Neural progenitor cell (in vitro differentiated cells): ENCODE measurements at regions not wholly inside any gene's neighbourhood (a gene's known extent, or its start where the extent isn't known, plus 50 kb on each side); places are given as distances from the start of the nearest gene placed in this dataset.

Source experiments
- DNase-seq: peaks from one replicate; pipeline ENCODE4 v3.0.0-alpha.2; 2016; ENCODE audit warnings: low spot score
- H2AFZ ChIP-seq: fragments of 200-600 bp; sonication (generic); replicated peaks from 2 replicates; pipeline ENCODE4 v1.6.1; 2016; ENCODE audit warnings: antibody characterized with exemption
- H3F3A ChIP-seq: fragments of 200-600 bp; sonication (generic); 2 replicates; pipeline ENCODE4 v1.6.1; 2016; ENCODE audit warnings: antibody characterized with exemption, low read depth
- H3K27ac ChIP-seq: fragments of 200-600 bp; sonication (generic); 2 replicates; pipeline ENCODE4 v1.5.1; 2016; ENCODE audit warnings: mild to moderate bottlenecking
- H3K27me3 ChIP-seq: fragments of 200-600 bp; sonication (generic); 2 replicates; pipeline ENCODE4 v1.6.1; 2016; ENCODE audit warnings: mild to moderate bottlenecking, moderate library complexity
- H3K36me3 ChIP-seq: fragments of 200-600 bp; sonication (generic); 2 replicates; pipeline ENCODE4 v1.5.1; 2016
- H3K4me1 ChIP-seq: fragments of 200-600 bp; sonication (generic); 2 replicates; pipeline ENCODE4 v1.6.1; 2016; ENCODE audit warnings: mixed run types
- H3K4me2 ChIP-seq: fragments of 200-600 bp; sonication (generic); 2 replicates; pipeline ENCODE4 v1.6.1; 2016
- H3K4me3 ChIP-seq: fragments of 200-600 bp; sonication (generic); 2 replicates; pipeline ENCODE4 v1.5.1; 2016
- H3K79me2 ChIP-seq: fragments of 200-600 bp; sonication (generic); 2 replicates; pipeline ENCODE4 v1.6.1; 2016; ENCODE audit warnings: low read depth
- H3K9ac ChIP-seq: fragments of 200-600 bp; sonication (generic); 2 replicates; pipeline ENCODE4 v1.6.1; 2016
- H3K9me3 ChIP-seq: fragments of 200-600 bp; sonication (generic); 2 replicates; pipeline ENCODE4 v1.5.1; 2016; ENCODE audit warnings: low read depth
- H4K20me1 ChIP-seq: fragments of 200-600 bp; sonication (generic); 2 replicates; pipeline ENCODE4 v1.6.1; 2016; ENCODE audit warnings: low read depth
- H3K27ac Mint-ChIP-seq: 3 replicates; pipeline ENCODE4 v1.8.0; 2021; ENCODE audit warnings: mixed read lengths
- H3K27me3 Mint-ChIP-seq: 2 replicates; pipeline ENCODE4 v1.8.0; 2022; ENCODE audit warnings: low read depth, mild to moderate bottlenecking, inconsistent platforms, moderate library complexity, mixed read lengths; ENCODE audit not compliant: insufficient read depth
- H3K36me3 Mint-ChIP-seq: 3 replicates; pipeline ENCODE4 v1.8.0; 2021; ENCODE audit warnings: mixed read lengths
- H3K4me1 Mint-ChIP-seq: 3 replicates; pipeline ENCODE4 v1.8.0; 2021; ENCODE audit warnings: mixed read lengths
- H3K4me3 Mint-ChIP-seq: 3 replicates; pipeline ENCODE4 v1.8.0; 2021; ENCODE audit warnings: mild to moderate bottlenecking, moderate library complexity, mixed read lengths
- H3K9me3 Mint-ChIP-seq: 3 replicates; pipeline ENCODE4 v1.8.0; 2020; ENCODE audit warnings: mixed read lengths
- EZH2 ChIP-seq: fragments of 200-600 bp; sonication (generic); IDR thresholded peaks from 2 replicates; pipeline ENCODE4 v1.6.1; 2017; ENCODE audit warnings: antibody characterized with exemption, mild to moderate bottlenecking, moderate library complexity
- EZH2phosphoT487 ChIP-seq: fragments of 200-600 bp; sonication (generic); IDR thresholded peaks from 2 replicates; pipeline ENCODE4 v1.6.1; 2017; ENCODE audit warnings: antibody characterized with exemption
- TF ChIP-seq, protein P1 (sequence below): fragments of 200-600 bp; sonication (generic); IDR thresholded peaks from 2 replicates; pipeline ENCODE4 v1.5.1; 2017; ENCODE audit warnings: antibody characterized with exemption, mild to moderate bottlenecking

DNA sequence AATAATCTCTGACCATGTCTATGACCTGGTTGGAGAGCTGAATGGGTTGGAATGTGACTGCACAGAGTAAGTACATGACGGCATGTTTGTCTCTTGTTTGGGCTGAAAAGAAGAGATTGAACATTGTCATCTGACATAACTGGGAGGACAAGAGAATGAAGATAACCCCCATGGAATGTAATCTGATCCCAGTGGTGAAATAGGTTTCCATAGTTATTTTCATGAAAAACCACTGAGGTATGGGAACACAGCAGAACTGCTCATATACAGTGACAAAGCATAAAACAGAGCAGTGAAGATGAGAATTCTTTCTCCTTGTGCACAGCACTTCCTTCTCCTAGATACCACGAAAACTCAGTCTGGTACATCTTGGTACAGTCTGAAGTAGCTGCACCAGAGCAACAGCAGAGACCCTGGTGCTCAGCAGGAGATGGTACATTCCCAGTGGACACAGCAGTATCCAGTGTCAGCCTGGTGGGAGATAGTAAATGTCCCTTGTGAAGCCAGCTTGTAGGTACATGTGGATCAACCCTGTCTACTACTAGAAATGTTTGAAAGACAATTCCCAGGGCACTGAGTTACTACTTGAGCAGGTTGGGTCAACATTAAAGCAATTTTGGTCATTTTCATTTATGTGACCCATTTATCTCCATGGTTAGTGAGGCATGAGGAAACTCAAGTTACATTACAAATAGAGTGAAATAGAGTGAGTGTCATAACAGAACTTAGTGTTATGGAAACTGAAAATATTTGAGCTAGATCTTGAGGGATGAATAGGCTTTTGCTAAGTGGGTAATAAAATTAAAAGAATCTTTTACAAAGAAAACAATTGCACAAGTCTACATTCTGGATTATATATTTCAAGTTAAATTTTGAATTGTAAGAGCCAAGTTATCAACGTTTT, 178.3 kb downstream of the SUCNR1 start:
- no peak overlapping the region for H2AFZ ChIP-seq
- H3K9me3 ChIP-seq: no peaks in the 10 kb centered on the region

DNA sequence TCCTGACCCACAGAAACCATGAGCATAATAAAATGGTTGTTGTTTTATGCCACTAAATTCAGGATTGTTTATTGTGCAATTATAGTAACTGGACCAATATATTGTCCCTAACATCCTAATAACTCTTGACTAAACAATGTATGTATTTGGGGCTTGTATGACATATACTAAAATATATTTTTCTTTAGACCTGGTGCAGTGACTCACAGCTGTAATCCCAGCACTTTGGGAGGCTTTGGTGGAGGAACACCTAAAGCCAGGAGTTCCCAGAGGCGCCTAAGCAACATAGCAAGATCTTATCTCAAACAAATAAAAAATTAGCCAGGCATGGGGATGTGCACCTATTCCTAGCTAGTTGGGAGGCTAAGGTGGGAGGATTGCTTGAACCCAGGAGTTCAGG, 180.4 kb downstream of the SUCNR1 start:
- Histone ChIP-seq H3K36me3 (no peaks in the 10 kb centered on the region), H4K20me1 (no peaks in the 10 kb centered on the region), H3K79me2 (no peaks in the 10 kb centered on the region), H2AFZ (no peak overlapping the region), H3K27ac (no peak overlapping the region), H3K27me3 (no peaks in the 10 kb centered on the region), H3K9ac (no peak overlapping the region), H3K4me1 (no peaks in the 10 kb centered on the region), H3F3A (no peaks in the 10 kb centered on the region), H3K4me3 (no peak overlapping the region), H3K4me2 (no peak overlapping the region), H3K9me3 (no peaks in the 10 kb centered on the region)
- TF ChIP-seq, protein P1, sequence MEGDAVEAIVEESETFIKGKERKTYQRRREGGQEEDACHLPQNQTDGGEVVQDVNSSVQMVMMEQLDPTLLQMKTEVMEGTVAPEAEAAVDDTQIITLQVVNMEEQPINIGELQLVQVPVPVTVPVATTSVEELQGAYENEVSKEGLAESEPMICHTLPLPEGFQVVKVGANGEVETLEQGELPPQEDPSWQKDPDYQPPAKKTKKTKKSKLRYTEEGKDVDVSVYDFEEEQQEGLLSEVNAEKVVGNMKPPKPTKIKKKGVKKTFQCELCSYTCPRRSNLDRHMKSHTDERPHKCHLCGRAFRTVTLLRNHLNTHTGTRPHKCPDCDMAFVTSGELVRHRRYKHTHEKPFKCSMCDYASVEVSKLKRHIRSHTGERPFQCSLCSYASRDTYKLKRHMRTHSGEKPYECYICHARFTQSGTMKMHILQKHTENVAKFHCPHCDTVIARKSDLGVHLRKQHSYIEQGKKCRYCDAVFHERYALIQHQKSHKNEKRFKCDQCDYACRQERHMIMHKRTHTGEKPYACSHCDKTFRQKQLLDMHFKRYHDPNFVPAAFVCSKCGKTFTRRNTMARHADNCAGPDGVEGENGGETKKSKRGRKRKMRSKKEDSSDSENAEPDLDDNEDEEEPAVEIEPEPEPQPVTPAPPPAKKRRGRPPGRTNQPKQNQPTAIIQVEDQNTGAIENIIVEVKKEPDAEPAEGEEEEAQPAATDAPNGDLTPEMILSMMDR: no peak
- no peak for TF ChIP-seq EZH2
- TF ChIP-seq EZH2phosphoT487: no peak
- Mint-ChIP-seq H3K4me1 (no peaks in the 10 kb centered on the region), H3K36me3 (no peaks in the 10 kb centered on the region), H3K4me3 (no peak overlapping the region), H3K27ac (no peak overlapping the region), H3K9me3 (no peaks in the 10 kb centered on the region), H3K27me3 (no peaks in the 10 kb centered on the region)
- DNase-seq: no peak

More for the DNA sequence above, 178.3 kb downstream of the SUCNR1 start:
- no peak overlapping the region for H3K4me3 Mint-ChIP-seq
- H3K79me2 ChIP-seq: no peaks in the 10 kb centered on the region
- no peaks in the 10 kb centered on the region for H3K4me1 Mint-ChIP-seq
- no peaks in the 10 kb centered on the region for H3K36me3 ChIP-seq
- H3K4me3 ChIP-seq: no peak overlapping the region
- H3K4me1 ChIP-seq: no peaks in the 10 kb centered on the region
- no peaks in the 10 kb centered on the region for H3K36me3 Mint-ChIP-seq
- TF ChIP-seq, protein P1: no peak
- TF ChIP-seq EZH2 (no peak), EZH2phosphoT487 (no peak)
- no peaks in the 10 kb centered on the region for H3K27me3 ChIP-seq
- DNase-seq: no peak
- no peak overlapping the region for H3K27ac Mint-ChIP-seq
- no peak overlapping the region for H3K9ac ChIP-seq
- H4K20me1 ChIP-seq: no peaks in the 10 kb centered on the region
- H3F3A ChIP-seq: no peaks in the 10 kb centered on the region
- peaks cover 2% of the 10 kb centered on the region for H3K27me3 Mint-ChIP-seq
- no peak overlapping the region for H3K27ac ChIP-seq
- no peak overlapping the region for H3K4me2 ChIP-seq
- H3K9me3 Mint-ChIP-seq: no peaks in the 10 kb centered on the region

DNA sequence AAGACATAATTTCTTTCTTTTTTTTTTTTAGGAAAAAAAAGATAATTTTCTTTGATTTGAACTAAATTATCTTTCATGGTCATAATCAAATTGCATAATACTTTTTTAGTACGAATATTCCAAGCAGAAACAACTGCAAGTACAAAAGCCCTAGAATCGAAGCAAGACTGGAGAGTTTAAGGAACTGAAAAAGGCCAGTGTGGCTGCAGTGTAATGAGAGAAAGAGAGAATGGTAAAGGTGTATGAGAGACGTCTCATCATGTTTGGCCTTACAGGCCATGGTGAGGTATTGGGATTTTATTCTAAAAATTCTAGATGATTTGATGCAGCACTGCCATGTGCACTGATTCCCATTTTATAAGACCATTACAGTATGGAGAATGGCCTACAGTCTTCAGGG, 180.9 kb downstream of the SUCNR1 start:
- no peaks in the 10 kb centered on the region for H3K79me2 ChIP-seq
- no peak overlapping the region for H3K9ac ChIP-seq
- no peak overlapping the region for H2AFZ ChIP-seq
- TF ChIP-seq EZH2phosphoT487 (no peak), EZH2 (no peak)
- TF ChIP-seq, protein P1: no peak
- no peak overlapping the region for H3K4me3 Mint-ChIP-seq
- no peaks in the 10 kb centered on the region for H3K36me3 ChIP-seq
- H3K27me3 Mint-ChIP-seq: no peaks in the 10 kb centered on the region
- no peaks in the 10 kb centered on the region for H3K27me3 ChIP-seq
- H3K36me3 Mint-ChIP-seq: no peaks in the 10 kb centered on the region
- H3K9me3 ChIP-seq: no peaks in the 10 kb centered on the region
- H3K4me3 ChIP-seq: no peak overlapping the region
- DNase-seq: no peak
- H3K4me1 ChIP-seq: no peaks in the 10 kb centered on the region
- no peaks in the 10 kb centered on the region for H3K9me3 Mint-ChIP-seq
- no peaks in the 10 kb centered on the region for H3K4me1 Mint-ChIP-seq
- no peak overlapping the region for H3K4me2 ChIP-seq
- H3F3A ChIP-seq: no peaks in the 10 kb centered on the region
- no peaks in the 10 kb centered on the region for H4K20me1 ChIP-seq
- no peak overlapping the region for H3K27ac Mint-ChIP-seq
- no peak overlapping the region for H3K27ac ChIP-seq
